Stimulated activated CD4-positive, alpha-beta T cell treated with anti-CD3 and anti-CD28 coated beads, Interleukin-12 subunit alpha, Interleukin-12 subunit beta, amount 100 ng/mL, for 4 hours (primary cell): ENCODE measurements at regions not wholly inside any gene's neighbourhood (a gene's known extent, or its start where the extent isn't known, plus 50 kb on each side); places are given as distances from the start of the nearest gene placed in this dataset.

ENCODE experiments used
- DNase-seq: peaks from one replicate; pipeline ENCODE4 v3.0.0-alpha.2; 2020

DNA sequence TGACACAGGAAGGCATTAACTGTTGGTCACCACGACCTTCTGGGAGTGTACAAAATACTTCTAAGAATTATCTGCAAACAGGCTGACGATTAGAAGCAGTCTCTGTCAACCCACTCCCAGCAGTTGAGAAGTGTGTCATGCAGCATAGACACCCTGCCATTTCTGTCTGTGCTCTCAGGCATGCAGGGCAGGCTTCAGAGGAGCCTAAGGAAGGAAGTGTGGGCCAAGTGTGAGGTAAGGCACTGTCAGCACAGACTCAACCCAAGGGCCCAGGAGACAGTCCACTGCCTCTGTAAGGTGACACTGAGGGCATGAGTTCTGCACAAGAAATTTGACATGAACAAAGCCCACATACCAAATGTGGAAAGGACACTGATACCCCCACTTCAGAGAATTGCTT lies 109.0 kb upstream of the VIPR2 start:
- DNase-seq: no peak

DNA sequence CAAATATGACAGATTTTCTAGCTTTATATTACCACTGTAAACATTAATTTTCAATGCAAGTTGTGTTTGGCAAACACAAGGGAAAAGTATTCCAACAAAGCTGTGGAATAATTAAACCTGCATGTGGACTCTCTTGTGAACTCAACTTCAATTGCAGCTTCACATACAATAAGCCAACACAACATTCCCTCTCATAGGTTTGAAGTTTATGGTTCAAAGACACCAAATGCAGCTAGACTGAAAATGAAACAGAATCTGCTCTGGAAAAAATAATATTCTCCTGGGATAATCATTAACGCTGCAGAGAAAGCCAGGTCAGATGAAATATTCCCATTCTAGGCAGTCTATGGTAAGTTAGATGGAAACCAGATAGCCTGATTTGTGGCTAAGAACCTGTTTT lies 105.8 kb upstream of the VIPR2 start:
- no peak for DNase-seq

DNA sequence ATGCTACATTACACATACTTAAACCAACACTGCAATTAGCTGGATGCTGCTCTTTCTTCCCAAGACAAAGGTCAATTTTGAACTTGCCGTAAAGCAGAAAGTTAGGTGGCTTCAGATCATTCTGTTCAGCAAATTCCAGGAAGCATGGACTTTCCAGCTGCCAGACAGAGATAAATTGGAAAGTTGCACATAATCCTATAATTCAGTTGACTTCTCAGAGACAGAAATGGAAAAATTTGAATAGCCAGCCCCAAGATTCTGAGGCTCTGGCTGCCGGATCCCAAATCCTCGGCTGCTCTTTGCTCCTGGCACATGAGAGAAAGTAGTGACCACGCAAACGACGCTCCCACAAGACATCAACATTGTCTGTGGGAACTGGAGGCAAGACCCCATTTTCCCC lies 105.0 kb upstream of the VIPR2 start:
- no peak for DNase-seq

DNA sequence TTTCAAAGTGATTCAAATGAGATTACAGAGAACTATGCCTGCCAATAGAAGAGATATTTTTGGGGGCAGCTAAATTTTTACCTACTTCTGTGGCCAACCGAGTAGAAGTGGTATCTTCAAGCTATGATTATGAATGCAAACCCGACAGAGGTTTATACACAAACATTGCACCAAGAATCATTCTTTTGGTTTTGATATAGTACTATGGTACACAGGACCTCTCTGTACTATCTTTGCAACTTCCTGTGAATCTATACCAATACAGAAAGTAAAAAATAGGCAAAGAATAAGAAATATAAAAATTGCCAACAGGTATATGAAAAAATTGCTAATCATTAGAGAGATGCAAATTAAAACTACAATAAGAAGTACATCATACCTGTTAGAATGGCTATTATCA lies 103.2 kb upstream of the VIPR2 start:
- DNase-seq: no peak

DNA sequence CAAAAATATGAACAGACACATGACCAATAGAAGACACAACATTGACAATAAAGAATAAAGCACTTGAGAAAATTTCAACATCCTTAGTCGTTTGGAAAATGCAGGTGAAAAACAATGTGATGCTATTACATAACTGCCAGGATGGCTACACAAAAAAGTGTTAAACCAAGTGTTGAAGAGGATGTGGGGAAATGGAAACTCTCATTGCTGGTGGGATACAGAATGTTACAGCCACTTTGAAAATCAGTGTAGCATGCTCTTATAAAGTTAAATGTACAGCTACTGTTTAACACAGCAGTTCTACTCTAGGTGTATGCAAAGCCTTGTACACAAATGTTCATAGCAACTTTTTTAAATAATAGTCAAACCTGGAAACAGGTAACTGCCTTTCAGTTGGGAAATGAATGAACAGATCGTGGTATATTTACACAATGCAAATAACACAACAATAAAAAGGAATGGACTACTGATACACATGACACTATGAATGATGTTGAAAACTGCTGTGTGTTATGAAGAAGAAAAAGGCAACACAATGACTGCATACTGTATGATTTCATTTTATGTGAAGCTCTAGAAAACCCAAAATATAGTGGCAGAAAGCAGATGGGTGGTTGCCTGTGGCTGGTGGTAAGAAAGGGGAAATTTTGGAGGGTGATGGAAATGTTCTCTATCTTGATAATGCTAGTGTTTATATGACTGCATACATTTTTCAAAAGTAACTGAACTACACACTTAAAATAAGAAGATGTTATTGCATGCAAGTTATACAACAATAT lies 102.2 kb upstream of the VIPR2 start:
- no peak for DNase-seq

DNA sequence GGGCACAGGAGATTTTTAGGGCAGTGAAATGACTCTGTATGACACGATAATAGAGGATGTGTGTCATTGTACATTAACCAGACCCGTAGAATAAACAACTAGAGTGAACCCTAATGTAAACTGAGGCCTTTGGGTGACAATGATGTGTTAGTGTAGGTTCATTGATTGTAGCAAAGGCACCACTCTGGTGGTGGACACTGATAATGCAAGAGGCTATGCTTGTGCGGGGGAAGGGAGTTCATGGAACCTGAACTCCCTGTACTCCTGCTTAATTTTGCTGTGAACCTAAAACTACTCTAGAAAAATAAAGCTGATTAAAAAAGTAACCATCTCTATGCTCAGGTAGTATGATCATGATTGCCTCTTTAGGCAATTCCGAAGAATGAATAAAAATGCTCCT lies 96.3 kb upstream of the VIPR2 start:
- DNase-seq: no peak

DNA sequence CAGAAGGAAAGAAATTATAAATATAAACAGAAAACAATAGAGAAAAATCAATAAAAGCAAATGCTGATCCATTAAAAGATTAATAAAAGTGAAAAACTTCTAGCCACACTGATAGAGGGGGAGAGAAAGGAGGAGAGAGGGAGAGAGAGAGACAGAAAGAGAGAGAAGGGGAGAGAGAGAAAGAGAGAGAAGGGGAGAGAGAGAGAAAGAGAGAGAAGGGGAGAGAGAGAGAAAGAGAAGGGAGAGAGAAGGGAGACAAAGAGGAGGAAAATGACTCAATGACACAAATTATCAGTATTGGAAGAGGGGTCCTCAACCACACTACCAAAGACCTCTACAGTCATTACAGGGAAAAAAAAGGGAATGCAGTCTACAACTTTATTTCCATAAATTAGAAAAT lies 94.4 kb upstream of the VIPR2 start:
- no peak for DNase-seq

DNA sequence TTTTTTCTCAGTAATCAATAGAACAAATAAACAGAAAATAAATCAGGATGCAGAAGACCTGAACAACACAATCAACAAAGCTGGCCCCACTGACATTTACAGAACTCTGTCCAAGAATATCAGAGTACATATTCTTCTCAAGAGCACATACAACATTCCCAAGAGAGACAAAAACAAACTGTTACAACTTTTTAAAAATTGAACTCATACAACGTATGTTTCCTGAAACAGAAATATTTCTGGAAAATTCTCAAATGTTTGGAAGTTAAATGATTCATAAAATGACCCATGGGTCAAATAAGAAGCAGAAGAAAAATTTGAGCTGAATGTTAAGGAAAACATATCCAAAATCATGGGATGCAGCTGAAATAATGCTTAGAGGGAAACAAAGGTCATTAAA lies 93.9 kb upstream of the VIPR2 start:
- no peak for DNase-seq

DNA sequence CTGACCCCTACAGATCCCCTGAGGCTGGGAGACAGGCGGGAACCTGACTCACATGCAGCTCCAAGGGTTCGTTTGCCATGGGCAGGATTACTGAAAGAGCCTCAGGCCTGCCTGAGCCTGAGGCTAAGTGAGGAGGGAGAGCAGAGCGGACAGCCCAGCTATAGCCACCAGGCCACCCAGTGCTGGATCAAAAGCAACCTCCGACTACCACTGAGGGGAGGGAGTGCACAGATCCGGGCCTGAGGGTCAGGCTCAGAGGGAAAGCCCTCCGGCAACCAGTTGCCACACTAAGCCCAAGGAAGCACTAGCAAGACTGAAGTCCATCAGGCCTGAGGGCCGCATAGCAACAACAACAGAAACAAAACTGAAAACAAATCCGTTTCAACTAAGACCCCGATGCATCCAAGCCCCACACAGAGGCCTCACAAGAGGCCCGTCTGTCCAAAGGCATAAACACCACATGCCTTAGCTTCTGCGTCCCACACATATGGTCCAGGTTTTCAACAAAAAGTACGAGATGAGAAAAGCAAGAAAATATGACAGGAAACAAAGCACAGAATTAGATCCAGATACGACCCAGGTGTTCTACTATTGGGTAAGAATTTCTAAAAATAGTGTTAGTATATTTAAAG lies 92.5 kb upstream of the VIPR2 start:
- no peak for DNase-seq

DNA sequence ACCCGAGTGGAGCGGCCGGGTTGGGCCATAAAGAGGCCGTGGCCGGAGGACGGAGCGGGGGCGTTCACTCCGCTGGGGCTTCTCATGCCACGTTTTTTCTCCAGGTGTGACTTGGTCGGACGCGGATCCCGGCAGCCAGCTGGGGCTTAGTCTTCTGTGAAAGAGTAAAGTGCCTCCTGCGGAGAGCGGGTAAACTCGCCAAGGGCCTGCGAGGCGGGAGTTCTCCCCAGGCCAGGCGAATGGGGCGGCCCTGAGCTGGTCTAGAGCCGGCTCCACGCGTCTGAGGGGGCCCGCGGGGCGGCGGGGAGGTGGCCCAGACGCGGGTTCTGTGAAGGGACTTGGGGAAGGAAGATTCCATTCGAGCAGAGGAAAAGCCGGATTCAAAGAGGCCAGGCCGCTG lies 86.3 kb upstream of the VIPR2 start:
- no peak for DNase-seq

DNA sequence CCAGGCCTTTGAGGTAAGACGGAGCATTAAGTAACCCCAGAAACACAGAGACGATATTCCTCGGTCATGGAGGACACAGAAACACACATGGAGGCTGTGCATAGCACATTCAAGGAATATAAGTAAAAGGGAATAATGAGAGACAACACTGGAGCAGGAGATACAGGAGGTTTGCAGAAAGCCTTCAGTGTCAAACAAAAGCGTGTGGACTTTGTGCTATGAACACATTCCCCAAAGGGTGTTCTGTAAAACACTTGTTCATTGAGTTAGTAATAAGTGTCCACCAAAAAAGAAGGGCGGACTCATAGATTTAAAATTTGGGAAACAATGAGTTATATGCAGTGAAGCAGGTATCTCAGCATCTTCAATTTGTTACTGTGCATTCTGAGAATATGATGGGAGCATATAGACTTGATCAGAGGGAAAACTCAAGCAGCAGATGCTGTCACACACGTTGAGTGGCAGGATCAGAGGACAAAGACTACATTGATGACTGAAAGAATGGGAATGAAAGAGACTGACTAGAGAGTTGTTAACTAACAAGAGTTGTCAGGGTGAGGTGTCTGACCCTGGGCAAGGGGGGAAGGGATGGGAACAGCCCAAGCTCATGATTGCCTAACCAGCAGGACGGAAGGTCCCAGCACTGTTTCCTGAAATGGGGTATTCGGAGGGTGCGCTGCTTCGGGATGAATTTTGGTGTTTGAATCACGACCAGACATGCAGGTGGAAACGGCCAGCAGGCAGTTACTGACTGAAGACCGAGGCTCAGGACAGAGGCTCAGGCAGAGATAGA lies 85.2 kb upstream of the VIPR2 start:
- no peak for DNase-seq

DNA sequence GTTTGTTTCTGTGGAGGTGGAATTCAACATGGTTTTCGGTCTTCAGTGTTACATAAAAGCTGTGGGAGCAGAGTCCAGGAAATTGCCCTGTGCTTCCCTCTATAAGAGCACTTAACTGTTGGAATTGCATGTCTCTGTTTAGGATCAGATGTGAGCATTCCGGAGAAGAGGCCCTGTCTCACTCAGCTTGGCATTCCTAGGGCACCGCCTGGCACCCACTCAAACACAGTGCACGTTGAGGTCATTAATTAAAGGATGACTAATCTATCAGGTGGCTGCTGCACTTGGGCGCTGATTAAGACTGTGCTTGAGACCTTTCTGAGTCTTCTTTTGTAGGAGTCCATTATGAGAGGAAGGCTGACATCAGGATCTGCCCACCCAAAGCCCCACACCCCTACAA lies 82.8 kb upstream of the VIPR2 start:
- no peak for DNase-seq

DNA sequence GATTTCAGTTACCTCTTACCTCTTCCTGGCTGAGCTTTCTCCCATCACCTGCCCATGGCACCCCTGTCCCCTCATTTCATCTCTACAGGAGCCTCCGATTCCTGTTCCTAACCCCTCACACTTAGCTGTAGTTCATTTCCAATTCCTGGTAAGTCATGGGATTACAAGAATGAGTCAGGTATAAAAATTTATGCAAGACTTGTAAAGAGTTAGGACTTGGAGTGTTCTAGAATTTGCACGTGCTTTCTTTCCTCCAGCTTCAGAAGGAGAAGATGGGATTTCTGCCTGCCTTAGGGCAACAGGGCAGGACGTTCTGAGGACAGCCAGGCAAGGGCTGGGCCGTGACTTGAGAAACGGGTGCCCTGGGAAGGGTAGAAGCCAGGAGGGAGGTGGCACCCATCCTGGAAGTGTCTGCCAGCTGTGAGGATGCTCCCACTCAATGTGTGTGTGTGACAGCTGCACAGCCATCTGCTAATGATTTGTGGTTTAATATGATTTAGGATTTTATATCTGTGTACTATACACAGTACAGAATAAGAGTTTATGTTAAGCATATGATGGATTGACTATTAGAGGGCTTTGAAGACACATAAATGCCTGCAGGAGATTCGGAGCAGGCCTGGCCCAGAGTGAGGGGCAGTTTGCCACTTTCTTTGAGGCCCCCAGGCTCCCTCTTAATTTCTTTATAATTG lies 81.5 kb upstream of the VIPR2 start:
- no peak for DNase-seq

DNA sequence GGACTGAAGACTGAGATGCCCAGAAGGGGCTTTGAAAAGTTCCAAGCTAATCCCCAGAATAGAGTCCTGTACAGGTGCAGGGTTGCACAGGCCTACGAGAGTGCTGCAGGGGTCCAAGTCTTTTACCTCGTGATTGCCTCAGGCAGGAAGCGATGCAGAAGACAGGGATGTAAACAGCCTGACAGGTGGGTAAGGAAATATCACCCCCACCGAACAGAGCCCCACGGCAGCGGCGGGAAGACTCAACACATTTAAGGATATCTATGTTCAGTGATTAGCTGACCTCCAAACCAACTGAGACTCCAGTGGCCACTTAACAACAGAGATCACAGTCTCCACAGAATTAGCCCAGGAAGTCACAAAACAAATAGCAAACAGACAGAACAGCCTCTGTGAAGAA lies 73.9 kb upstream of the VIPR2 start:
- no peak for DNase-seq

DNA sequence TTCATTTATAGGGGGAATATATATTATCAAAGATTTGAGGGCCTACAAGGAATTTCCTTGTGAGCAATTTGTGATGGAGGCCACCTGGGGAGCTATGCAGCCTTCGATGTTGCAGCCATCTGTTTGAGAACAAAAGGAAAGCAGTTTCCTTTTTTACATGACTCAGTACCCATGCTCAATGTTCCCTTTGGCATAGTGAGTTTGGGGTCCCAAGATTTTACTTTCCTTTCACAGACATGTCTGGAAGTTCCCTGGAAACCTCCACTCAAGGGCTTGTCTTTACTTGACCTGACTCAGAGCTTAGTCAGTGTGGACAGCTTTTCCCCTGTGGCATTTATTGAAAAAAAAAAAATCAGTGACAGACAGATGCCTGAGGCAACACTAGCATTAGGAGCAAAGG lies 73.5 kb upstream of the VIPR2 start:
- DNase-seq: no peak

DNA sequence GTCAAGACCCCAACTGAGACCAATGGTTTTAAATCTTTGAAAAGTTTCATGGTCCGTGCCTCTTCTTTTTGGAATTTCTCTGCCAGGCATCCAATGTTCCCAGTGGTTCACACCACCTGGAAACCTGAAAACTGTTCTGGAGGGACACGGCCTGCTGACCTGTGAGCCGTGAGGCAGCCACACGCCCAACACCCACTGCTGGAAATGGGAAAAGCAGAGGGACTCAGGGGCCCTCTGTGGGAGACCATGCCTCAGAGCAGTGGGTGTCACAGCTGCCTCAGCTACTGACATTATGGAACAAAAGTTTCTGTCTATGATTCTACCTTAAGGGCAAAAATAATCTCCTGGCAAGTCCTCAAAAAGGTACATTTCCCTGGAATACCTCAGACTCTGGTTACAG lies 70.4 kb upstream of the VIPR2 start:
- DNase-seq: no peak

DNA sequence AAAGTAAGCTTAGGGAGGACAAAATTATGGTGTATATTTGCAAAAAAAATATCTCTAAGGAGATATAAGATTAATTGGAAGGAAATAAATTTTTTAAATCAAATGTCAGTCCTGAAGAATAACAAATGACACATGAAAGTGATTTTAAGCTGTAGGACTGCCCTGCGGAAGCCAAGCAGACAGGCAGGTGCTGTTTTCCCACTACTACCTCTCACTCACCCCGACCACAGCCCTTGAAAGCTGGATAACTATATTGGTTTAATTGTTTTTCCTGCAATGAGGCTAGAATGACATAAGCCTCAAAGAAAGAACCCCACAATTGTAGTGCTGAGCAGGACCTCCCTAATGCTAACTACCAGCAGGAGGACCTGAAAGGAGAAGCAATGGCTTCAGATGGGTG lies 68.6 kb upstream of the VIPR2 start:
- no peak for DNase-seq

DNA sequence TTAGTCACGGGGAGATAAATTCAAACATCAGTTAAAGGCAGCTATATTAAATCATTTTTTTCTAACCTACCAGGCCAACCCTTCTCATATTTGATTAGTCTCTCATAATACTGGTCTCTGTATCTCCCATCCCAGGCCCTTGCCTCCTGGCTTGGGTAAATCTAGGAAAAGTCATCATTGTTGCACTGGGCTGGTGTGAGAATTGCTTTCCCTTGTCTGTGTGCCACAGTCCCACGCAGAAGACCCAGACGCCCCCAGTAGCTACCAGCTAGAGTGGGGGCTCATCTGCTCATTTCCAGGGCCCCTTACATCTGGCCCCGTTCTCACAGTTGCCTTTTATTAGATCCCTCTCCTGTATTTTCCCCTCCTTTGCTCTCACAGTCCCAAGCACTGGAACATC lies 67.6 kb upstream of the VIPR2 start:
- no peak for DNase-seq

DNA sequence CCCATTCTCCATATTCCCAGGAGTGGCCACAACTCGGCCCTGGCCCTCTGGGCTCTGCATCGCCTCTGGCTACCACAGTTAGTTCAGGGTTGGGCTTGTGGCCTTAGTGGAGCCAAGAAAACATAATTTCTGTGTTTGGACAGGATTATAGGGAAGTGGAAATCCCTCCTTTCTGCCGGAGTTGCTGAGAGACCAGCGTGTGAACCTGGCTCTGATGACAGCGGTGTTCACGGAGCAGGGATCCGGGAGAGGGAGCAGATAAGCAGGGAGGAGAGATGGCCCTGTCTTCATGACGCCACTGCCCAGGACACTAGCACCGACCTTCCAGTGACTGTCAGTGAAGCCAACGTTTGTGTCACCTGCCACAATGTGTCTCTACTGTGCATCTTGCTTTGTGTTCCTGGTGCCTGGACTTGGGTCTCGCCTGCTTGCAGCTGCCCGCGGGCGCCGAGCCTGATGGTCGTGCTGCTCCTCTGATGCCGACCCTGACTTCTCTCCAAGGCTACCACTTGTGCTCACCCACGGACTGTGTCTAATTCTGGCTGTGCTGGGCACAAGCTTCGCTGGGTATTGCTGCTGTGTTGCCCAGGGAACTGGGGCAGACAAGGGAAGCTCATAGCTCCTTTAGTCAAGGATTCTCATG lies 67.0 kb upstream of the VIPR2 start:
- no peak for DNase-seq

DNA sequence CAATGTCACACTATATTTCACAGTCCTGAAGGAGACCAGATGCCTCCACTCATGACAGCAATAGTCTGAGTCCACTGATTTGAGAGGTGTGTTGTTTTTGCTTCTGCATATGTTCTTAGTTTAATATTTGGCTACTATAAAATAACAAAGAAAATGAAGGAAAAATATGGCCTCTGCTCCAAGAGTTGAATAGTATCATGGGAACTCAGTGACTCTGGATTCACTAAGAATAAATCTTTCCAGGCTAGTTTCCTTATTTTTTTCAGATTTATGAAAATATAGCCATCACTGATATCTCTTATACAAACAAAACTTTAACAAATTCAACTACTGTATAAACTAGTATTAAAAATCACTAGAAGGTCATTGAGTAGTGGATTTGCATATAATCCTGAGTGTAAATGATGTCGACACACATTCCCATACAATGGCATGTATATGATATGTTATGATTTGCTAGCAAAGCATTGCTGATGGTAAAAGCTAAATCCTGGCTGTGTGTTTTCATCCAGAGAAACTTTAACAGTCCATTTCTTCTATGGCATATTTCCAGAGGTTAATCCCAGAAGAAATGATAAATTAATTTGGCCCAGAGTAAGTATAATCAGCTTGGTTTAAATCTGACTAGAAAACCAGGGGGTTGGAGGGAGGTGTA lies 66.0 kb upstream of the VIPR2 start:
- DNase-seq: no peak

DNA sequence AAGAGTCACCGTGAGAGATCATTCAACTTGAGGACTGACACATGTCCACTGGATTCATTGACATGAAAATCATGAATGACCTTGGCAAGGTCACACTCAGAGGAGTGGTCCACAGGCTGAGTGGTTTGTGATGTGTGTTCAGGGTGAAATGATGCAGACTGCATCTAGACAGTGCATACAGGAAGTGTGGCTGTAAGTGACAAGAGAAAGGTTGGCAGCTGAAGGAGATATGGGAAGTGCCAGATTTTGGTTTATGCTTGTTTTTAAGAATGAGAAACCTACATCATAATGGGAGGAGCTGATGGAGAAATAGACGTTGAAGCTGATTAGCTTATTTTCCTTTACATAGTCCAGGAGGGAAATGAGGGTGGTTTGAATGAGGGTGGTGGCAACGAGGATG lies 64.8 kb upstream of the VIPR2 start:
- DNase-seq: no peak

DNA sequence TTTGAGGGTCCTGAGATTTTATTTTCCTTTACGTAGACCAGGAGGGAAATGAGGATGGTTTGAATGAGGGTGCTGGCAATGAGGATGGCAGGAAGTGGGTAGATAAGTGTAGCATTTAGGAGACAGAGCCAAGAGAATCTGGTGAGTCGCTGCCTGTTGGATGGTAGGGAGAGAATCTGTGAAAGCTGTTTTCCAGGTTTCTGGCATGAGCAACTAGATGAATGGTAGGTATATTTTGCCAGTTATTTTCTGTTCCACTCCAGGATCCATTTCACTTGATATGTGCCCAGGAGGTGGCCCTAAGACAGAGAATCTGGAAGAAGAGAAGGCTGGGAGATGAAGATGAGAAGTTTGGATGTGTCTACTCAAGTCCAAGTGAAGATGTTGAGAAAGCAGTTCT lies 63.3 kb upstream of the VIPR2 start:
- DNase-seq: no peak

DNA sequence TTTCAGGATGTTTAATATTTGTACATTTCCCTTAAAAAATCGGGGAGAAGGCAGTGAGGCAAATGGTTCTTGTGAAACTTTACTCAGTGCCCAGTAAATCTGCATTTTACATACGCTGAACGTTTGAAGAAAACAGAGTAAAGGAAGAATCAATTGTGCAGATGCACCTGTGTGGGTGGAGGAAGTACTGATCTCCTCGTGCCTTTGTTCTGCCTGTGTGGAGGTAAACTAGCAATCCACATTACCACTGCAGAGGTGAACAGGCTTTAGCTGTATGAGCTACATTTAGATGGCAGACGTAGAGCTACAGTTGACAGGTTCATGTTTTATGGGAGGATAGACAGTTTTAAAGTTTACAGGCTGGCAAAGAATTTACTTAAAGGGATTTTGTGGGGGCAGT lies 62.7 kb upstream of the VIPR2 start:
- no peak for DNase-seq
